ENCODE measurements at regions not wholly inside any gene's neighbourhood (a gene's known extent, or its start where the extent isn't known, plus 50 kb on each side); places are given as distances from the start of the nearest gene placed in this dataset.

DNA sequence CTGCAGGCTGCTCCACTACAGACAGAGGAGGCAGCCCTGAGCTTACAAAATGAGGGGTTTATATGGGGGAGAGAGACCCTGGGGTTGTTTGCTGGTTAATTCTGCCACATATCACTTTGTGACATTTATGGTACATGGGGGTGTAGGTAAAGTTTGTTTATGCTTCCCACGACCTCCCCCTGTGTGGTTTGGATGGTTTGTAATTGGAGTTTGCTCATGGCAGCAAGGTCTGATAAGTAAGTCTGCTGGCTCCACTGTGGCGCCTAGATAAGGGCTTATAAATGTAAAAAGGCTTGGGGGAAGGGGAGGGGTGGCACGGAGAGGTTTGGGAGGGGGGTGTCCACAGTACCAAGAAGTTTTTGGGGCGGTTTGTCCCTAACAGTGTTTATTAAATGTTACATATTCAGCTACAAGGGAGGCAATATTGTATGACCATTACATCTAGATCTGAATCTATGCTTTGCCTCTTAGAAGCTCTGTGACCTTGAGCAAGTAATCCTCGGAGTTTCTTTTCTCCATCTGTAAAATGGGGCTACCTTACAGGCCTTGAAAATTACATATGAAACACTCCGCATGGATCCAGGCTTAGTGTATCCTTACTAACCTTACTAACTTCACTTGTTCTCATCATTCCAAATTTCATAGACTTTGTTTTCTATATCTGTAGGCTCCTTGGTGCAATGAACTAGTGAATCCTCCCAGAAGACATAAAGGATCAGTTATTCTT, 204.8 kb upstream of the NOX3 start:
- Histone ChIP-seq H2AFZ (no peak overlapping the region), H3K9ac (no peak overlapping the region), H3K9me3 (ENCODE audit: control insufficient read depth, low read length) (no peaks in the 10 kb centered on the region), H3K79me2 (no peaks in the 10 kb centered on the region), H3K4me2 (ENCODE audit: low read length) (no peak overlapping the region), H3K4me1 (no peaks in the 10 kb centered on the region), H3K27ac (no peak overlapping the region), H3K27me3 (ENCODE audit: control insufficient read depth, insufficient read depth, low read length) (no peaks in the 10 kb centered on the region), H3K4me3 (ENCODE audit: low read depth, low read length) (no peak overlapping the region), H3K36me3 (ENCODE audit: control insufficient read depth, insufficient read depth, low read length) (no peaks in the 10 kb centered on the region)
- TF ChIP-seq, protein P1, sequence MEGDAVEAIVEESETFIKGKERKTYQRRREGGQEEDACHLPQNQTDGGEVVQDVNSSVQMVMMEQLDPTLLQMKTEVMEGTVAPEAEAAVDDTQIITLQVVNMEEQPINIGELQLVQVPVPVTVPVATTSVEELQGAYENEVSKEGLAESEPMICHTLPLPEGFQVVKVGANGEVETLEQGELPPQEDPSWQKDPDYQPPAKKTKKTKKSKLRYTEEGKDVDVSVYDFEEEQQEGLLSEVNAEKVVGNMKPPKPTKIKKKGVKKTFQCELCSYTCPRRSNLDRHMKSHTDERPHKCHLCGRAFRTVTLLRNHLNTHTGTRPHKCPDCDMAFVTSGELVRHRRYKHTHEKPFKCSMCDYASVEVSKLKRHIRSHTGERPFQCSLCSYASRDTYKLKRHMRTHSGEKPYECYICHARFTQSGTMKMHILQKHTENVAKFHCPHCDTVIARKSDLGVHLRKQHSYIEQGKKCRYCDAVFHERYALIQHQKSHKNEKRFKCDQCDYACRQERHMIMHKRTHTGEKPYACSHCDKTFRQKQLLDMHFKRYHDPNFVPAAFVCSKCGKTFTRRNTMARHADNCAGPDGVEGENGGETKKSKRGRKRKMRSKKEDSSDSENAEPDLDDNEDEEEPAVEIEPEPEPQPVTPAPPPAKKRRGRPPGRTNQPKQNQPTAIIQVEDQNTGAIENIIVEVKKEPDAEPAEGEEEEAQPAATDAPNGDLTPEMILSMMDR (IDR thresholded peaks at IDR 0.05), result no peak

DNA sequence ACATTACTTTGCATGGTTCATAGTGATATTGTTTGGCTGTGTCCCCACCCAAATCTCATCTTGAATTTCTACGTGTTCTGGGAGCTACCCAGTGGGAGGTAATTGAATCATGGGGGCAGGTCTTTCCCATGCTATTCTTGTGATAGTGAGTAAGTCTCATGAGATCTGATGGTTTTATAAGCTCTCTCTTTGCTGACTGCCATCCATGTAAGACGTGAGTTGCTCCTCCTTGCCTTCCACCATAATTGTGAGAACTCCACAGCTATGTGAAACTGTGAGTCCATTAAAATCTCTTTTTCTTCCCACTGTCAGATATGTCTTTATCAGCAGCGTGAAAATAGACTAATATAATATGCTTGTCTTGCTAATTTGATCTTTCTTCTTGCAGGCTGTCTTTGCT, 200.4 kb upstream of the NOX3 start:
- H3K36me3 ChIP-seq (ENCODE audit: control insufficient read depth, insufficient read depth, low read length), result no peaks in the 10 kb centered on the region
- TF ChIP-seq, protein P1 (IDR thresholded peaks at IDR 0.05), result no peak

DNA sequence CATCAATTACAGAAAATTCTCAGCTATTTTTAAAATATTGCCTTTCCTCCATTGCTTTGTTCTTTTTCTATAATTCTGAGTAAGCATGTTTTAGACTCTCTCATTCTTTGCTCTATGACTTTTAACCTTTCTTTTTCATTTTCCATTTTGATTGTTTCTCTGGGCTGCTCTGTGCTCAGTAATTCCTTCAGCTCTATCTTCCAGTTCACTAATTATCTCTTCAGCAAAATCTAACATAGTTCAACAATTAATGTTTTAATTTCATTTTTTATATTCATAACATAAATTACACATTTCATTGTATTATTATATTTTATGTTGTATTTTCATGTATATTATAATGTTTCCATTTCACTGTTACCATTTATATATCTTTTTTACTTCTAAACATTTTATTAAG, 198.8 kb upstream of the NOX3 start:
- no peak overlapping the region for H2AFZ ChIP-seq
- H3K9ac ChIP-seq, result no peak overlapping the region
- no peak overlapping the region for H3K27ac ChIP-seq
- H3K4me2 ChIP-seq (ENCODE audit: low read length), result no peak overlapping the region
- H3K4me1 ChIP-seq, result no peaks in the 10 kb centered on the region
- H3K79me2 ChIP-seq, result no peaks in the 10 kb centered on the region
- no peaks in the 10 kb centered on the region for H3K36me3 ChIP-seq (ENCODE audit: control insufficient read depth, insufficient read depth, low read length)
- H3K9me3 ChIP-seq (ENCODE audit: control insufficient read depth, low read length), result no peaks in the 10 kb centered on the region
- TF ChIP-seq, protein P1 (IDR thresholded peaks at IDR 0.05), result no peak
- H3K27me3 ChIP-seq (ENCODE audit: control insufficient read depth, insufficient read depth, low read length), result no peaks in the 10 kb centered on the region
- H3K4me3 ChIP-seq (ENCODE audit: low read depth, low read length), result no peak overlapping the region

More for the DNA sequence above, 200.4 kb upstream of the NOX3 start:
- no peaks in the 10 kb centered on the region for H3K4me1 ChIP-seq
- H3K4me2 ChIP-seq (ENCODE audit: low read length), result no peak overlapping the region
- no peaks in the 10 kb centered on the region for H3K27me3 ChIP-seq (ENCODE audit: control insufficient read depth, insufficient read depth, low read length)
- no peak overlapping the region for H3K9ac ChIP-seq
- no peak overlapping the region for H3K27ac ChIP-seq
- no peak overlapping the region for H2AFZ ChIP-seq
- H3K79me2 ChIP-seq, result no peaks in the 10 kb centered on the region
- H3K9me3 ChIP-seq (ENCODE audit: control insufficient read depth, low read length), result no peaks in the 10 kb centered on the region
- H3K4me3 ChIP-seq (ENCODE audit: low read depth, low read length), result no peak overlapping the region

DNA sequence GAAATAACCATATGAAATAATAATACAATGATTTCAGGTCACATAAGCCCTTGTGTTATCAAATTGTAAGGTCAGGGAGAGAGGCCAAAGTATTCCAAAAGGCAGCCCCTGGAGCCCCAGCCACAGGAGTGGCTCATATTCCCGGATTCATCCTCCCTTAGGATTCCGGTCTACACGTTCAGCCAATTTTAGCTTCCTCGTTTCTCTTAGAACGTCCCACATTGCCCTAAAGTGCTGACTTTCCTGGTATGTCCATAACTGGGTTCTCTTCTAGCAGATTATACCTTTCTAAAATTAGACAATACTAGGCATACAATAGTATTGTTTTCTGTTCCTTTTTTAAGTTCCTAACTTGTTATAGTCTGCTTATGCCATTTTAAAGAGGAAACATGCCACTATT, 192.7 kb upstream of the NOX3 start:
- Histone ChIP-seq H2AFZ (no peak overlapping the region), H3K9me3 (ENCODE audit: control insufficient read depth, low read length) (no peaks in the 10 kb centered on the region), H3K27ac (no peak overlapping the region), H3K36me3 (ENCODE audit: control insufficient read depth, insufficient read depth, low read length) (no peaks in the 10 kb centered on the region), H3K4me1 (peaks cover 11% of the 10 kb centered on the region), H3K79me2 (no peaks in the 10 kb centered on the region), H3K4me3 (ENCODE audit: low read depth, low read length) (no peak overlapping the region), H3K27me3 (ENCODE audit: control insufficient read depth, insufficient read depth, low read length) (no peaks in the 10 kb centered on the region), H3K4me2 (ENCODE audit: low read length) (no peak overlapping the region), H3K9ac (no peak overlapping the region)
- TF ChIP-seq, protein P1 (IDR thresholded peaks at IDR 0.05), result no peak

DNA sequence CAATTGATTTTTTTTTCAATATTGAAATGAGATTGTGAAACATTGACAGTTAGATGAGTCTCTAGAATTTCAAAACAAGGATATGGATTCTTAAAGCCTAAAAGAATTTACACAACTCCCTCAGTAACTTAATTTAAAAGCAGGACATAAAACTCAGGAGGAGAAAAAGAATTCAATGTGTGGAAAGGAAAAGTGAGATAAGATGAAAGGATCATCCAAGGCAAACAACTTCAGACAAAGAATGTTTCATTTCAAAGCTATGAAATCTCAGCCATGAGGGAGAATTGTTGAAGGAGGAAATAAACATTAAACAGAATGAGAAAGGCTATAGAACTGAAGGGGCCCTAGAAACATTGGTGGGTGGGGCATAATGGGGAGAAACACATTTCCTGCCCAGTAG, 191.7 kb upstream of the NOX3 start:
- Histone ChIP-seq H3K9ac (no peak overlapping the region), H3K9me3 (ENCODE audit: control insufficient read depth, low read length) (no peaks in the 10 kb centered on the region), H3K4me2 (ENCODE audit: low read length) (no peak overlapping the region), H3K79me2 (no peaks in the 10 kb centered on the region), H3K36me3 (ENCODE audit: control insufficient read depth, insufficient read depth, low read length) (no peaks in the 10 kb centered on the region), H3K27ac (no peak overlapping the region), H3K4me3 (ENCODE audit: low read depth, low read length) (no peak overlapping the region), H3K27me3 (ENCODE audit: control insufficient read depth, insufficient read depth, low read length) (no peaks in the 10 kb centered on the region), H3K4me1 (peaks cover 11% of the 10 kb centered on the region), H2AFZ (no peak overlapping the region)
- TF ChIP-seq, protein P1 (IDR thresholded peaks at IDR 0.05), result no peak
